Activated naive CD8-positive, alpha-beta T cell treated with anti-CD3 and anti-CD28 coated beads for 36 hours (primary cell): ENCODE measurements at regions not wholly inside any gene's neighbourhood (a gene's known extent, or its start where the extent isn't known, plus 50 kb on each side); places are given as distances from the start of the nearest gene placed in this dataset.

Experiments
- DNase-seq: peaks from one replicate; pipeline ENCODE4 v3.0.0; 2021
- H3K27ac Mint-ChIP-seq: one replicate; pipeline ENCODE4 v1.8.0; 2022; ENCODE audit warnings: mild to moderate bottlenecking, moderate library complexity, mixed read lengths
- H3K27me3 Mint-ChIP-seq: one replicate; pipeline ENCODE4 v1.8.0; 2022; ENCODE audit warnings: mild to moderate bottlenecking, mixed read lengths
- H3K36me3 Mint-ChIP-seq: one replicate; pipeline ENCODE4 v1.8.0; 2021; ENCODE audit warnings: mild to moderate bottlenecking, mixed read lengths
- H3K4me1 Mint-ChIP-seq: one replicate; pipeline ENCODE4 v1.8.0; 2021; ENCODE audit warnings: mixed read lengths
- H3K4me3 Mint-ChIP-seq: one replicate; pipeline ENCODE4 v1.8.0; 2022; ENCODE audit warnings: mild to moderate bottlenecking, moderate library complexity, mixed read lengths
- H3K9me3 Mint-ChIP-seq: one replicate; pipeline ENCODE4 v1.8.0; 2022; ENCODE audit warnings: mixed read lengths

DNA sequence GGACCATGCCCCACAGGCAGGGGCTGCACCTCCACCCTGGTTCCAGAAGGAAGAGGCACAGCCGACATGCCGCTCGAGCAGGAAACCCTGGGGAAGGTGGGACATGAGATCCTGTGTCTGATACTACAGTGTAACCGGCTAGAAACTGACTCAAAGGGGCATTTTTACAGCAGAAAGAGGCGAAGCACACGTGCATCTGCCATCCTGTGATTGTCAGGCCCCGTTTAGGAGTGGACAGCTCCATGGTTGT is 62.7 kb downstream of the SIK1 start:
- no peak overlapping the region for H3K4me3 Mint-ChIP-seq

DNA sequence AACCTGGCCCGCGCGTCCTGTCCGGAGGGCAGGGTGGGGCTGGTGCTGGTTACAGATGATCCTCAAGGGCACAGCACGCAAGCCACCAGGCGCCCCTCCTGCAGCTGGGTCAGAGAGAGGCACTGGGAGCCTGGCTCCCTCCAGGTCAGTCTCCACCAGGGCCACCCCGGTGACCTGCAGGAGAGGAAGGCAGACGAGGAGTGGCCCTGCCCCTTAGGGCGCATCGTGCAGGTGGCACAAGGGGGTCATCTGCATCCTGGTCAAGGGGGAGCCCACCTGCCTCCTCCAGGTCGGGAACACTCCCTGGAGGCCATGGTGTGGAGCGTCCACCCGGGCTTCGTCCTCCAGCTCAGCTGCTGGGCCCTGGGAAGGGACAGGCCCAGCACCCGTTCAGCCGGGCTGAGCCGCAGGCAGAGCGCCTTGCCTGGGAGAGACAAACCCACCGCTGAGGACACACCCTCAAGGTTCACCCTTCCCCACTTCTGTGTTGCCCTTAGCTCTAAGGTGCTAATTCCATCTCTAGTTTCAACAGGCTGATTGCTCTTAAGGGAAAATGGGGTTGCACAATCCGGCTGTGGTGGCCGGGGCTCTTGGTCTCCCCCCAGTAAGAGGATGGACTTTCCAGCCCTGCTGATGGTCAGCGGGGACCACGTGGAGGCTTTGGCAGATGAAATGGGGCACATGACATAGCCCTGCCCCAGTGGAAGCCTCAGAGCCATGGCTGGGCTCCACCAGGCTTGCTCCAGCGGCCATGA is 63.2 kb downstream of the SIK1 start:
- no peak overlapping the region for H3K4me3 Mint-ChIP-seq
- no peaks in the 10 kb centered on the region for H3K9me3 Mint-ChIP-seq
- no peak overlapping the region for H3K27ac Mint-ChIP-seq
- H3K36me3 Mint-ChIP-seq, result peaks cover 4% of the 10 kb centered on the region
- H3K27me3 Mint-ChIP-seq, result no peaks in the 10 kb centered on the region
- no peak for DNase-seq
- H3K4me1 Mint-ChIP-seq, result peaks cover 25% of the 10 kb centered on the region

More for the DNA sequence above, 62.7 kb downstream of the SIK1 start:
- no peak for DNase-seq
- Mint-ChIP-seq H3K9me3 (no peaks in the 10 kb centered on the region), H3K27ac (no peak overlapping the region), H3K27me3 (no peaks in the 10 kb centered on the region), H3K36me3 (peaks cover 4% of the 10 kb centered on the region), H3K4me1 (peaks cover 25% of the 10 kb centered on the region)

DNA sequence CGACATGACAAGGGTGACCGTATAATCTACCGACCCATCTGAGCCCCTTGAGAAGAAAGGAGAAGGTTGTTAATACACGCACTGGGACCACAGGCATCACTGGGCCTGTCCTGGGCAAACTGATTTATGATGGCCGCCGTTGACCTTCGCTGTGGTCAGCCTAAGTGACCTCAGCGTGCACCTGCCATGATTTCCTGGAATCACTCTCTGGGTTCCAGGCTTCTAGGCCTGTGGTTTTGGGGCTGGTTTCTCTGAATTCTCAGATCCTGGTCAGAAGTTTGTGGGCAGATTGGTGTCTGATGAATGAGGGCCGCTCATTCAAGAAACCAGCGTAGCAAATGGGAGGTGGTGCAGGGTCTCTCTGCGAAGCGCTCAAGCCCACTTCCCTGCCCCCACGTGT is 64.0 kb downstream of the SIK1 start:
- Mint-ChIP-seq H3K27me3 (no peaks in the 10 kb centered on the region), H3K9me3 (no peaks in the 10 kb centered on the region), H3K4me1 (peaks cover 25% of the 10 kb centered on the region), H3K27ac (peak overlapping the region; percentile 92), H3K4me3 (peak overlapping the region; percentile 79), H3K36me3 (peaks cover 4% of the 10 kb centered on the region)
- DNase-seq, result peak; percentile 39

DNA sequence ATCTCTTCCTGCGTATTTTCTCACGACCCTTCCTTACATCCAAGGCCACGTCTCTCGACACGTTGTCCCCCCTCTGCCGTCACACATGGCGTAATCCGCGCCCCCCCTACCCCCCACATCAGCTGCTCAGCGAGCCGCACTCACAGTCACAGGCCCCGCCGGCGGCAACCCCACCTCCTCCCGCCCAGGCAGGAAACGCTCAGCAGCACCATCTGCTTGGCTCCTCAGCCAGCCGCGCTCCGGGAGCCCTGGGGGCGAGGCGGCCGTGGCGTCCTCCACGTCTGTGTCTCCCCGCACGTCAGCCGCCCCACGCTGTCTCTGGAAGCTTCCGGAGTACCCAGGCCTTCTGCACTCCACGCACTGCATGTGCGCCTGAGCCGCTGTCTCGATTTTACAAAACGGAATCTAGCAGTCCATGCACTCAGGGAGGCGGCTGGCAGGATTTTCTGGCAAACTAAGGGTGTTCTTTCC is 64.6 kb downstream of the SIK1 start:
- DNase-seq, result peak; percentile 83
- peak overlapping the region; percentile 79 for H3K4me3 Mint-ChIP-seq
- H3K27ac Mint-ChIP-seq, result peak overlapping the region; percentile 92
- H3K27me3 Mint-ChIP-seq, result no peaks in the 10 kb centered on the region
- peaks cover 4% of the 10 kb centered on the region for H3K36me3 Mint-ChIP-seq
- peaks cover 25% of the 10 kb centered on the region for H3K4me1 Mint-ChIP-seq
- no peaks in the 10 kb centered on the region for H3K9me3 Mint-ChIP-seq

DNA sequence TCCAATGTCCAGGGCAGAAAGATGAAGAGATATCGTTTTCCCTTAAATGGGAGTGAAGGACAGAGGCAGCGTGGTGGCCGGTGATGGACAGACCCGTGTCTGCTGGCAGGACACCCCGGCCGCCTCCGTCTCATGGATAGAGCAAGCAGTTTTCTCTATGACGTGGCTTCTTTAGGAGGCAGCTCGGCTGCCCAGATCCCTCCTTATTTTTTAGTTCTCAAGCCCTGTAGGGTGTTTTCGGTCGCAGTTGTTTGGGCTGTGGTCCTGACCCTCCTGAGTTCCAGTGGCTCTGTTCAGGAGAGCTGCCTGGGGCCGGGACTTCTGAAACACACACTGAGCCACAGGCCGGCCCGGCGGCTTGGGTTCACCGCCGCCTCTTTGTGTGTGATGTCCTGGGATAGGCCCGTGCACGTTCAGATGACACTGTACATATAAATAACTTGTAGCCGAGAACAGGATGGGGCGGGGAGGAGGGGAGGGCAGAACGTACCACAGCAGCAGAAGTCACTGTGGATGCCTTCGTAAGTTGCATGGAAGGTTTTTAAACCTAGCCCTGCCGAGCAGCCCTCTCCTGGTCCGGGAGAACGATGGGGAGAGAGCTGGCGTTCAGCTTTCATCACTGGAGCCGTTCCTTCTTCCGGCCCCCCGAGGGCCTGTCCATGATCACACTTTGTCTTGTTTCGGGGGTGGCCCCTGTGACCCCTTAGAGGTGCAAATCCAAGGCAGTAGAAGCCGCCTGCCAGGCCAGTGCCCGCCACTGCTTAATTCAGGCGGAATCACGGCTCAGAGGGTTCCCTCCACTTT is 65.2 kb downstream of the SIK1 start:
- no peaks in the 10 kb centered on the region for H3K9me3 Mint-ChIP-seq
- peak overlapping the region; percentile 79 for H3K4me3 Mint-ChIP-seq
- peaks cover 4% of the 10 kb centered on the region for H3K36me3 Mint-ChIP-seq
- H3K4me1 Mint-ChIP-seq, result peaks cover 25% of the 10 kb centered on the region
- DNase-seq, result peak; percentile 35
- H3K27ac Mint-ChIP-seq, result peak overlapping the region; percentile 92
- H3K27me3 Mint-ChIP-seq, result no peaks in the 10 kb centered on the region

DNA sequence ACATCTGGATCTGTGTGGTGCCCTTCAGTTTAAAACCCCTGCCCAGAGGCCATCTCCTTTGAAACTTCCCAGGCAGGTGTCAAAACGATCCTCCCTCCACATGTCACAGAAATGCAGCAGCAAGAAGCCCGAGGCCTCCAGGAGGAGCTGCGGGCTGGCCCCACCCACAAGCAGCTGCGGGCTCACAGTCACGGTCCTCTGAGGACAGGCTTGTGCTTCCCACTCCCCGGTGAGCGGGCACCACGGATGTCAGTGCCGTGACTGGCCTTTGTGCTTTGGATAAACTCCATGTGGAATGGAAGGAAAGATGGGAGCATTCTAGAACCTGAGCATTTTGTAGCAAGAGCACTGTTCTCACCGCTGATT is 65.8 kb downstream of the SIK1 start:
- Mint-ChIP-seq H3K36me3 (peaks cover 4% of the 10 kb centered on the region), H3K27me3 (no peaks in the 10 kb centered on the region), H3K4me1 (peaks cover 25% of the 10 kb centered on the region), H3K9me3 (no peaks in the 10 kb centered on the region), H3K27ac (peak overlapping the region; percentile 92), H3K4me3 (peak overlapping the region; percentile 79)
- DNase-seq, result peak; percentile 29

DNA sequence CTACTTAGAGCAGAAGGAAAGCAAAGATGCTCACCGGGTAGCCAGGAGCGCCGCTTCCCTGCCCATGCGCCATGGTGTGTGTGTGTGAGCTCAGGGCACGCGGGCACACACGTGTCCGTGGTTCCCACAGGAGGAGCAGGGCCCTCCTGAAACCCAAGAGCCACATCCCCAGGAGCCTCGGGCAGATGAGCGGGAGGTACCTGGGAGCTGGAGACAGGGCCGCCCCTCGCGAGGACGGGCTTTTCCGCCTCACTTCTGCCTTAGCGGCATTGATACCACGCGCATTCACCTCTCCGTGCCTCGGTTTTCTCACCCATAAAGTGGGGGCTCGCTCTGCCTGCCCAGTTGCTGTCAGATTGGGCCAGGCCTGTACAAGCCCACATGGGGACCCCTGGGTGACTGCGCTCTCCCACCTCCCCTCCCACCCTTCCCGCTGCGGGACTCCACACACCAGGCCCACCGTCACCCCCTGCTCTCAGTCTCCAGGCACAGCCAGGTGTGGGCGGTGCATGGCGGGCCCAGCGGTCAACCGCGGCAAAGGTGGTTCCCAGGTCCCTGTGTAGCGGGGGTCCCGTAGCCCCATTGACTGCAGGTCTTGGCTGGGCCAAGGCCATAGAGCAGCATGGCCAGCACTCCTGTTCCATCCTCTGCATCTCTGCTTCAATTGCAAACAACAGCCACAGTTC is 66.3 kb downstream of the SIK1 start:
- Mint-ChIP-seq H3K4me3 (peak overlapping the region; percentile 79), H3K9me3 (no peaks in the 10 kb centered on the region), H3K27ac (peak overlapping the region; percentile 92), H3K36me3 (peaks cover 4% of the 10 kb centered on the region), H3K4me1 (peaks cover 25% of the 10 kb centered on the region), H3K27me3 (no peaks in the 10 kb centered on the region)
- no peak for DNase-seq

DNA sequence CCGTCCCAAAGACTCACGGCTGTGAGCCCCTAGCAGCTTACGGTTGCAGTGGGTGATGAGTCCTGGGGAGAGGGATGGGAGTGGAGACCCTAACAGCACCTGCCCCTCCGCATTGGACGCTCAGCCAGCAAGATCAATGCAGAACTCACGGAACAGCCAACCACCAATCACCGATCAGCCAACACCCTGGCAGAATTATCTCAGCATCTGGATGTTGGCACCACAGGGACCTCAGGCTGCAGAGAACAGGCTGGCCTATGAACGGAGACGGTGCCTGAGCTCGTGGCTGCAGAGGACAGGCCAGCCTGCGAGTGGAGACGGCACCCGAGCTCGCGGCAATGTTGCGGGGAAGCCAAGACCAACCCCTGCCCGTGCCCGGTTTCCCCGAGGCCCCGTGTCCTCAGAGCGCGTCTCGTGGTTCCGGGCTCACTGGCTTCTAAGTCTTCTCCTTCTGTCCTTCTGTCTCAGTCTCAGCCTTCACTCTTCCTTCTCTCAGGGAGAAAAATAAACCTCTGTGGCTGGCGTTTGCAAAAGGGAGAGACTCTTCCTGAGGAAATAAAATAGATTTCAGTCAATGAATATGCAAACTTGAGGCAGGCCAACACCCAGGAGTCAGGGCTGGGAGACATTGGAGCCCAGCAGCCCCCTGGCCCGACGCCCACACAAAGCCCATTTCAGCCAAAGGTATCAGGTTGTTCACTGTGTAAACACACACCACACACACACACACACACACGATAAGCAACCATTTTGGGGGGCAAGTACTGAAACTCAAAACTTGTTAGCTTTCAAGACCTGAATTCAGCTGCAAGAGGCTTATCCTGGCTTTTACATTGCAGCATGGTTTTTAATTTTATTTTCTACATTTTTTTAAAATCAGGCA is 67.8 kb downstream of the SIK1 start:
- Mint-ChIP-seq H3K36me3 (peaks cover 4% of the 10 kb centered on the region), H3K27ac (no peak overlapping the region), H3K27me3 (no peaks in the 10 kb centered on the region), H3K4me1 (peaks cover 25% of the 10 kb centered on the region), H3K4me3 (no peak overlapping the region), H3K9me3 (no peaks in the 10 kb centered on the region)
- DNase-seq, result no peak

DNA sequence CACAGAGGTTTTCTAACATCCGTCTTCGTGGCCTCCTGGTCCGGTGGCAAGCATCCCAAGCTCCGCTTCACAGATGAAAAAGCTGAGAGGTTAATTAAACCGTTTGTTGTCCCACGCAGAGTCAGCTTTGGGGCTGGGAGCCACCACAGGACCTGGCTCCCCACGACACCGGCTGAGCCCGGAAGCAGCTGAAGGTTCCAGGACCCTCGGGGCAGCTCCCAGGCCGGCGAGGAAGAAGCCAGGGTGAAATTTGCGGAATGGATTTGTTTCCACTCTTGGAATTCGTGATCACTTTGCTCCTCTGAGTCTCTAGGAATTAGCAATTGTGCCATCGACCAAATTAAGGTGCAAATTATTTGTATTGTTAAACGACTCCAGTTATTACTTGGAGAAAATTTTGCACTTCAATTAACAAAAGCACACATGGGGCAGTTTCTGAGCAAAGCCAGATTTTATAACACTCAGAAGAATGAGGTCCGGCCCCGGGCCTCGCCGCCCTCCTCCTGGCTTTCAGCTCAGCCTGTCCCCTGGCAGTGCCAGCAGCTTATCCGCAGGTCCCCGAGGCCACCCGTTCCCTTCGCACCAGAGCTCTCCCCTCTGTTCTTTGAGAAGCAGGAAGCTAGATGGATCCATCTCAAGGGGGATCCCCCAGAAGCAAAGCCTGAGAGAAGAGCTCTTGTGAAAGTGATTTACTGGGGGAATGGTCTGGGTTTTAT is 69.1 kb downstream of the SIK1 start:
- H3K9me3 Mint-ChIP-seq, result no peaks in the 10 kb centered on the region
- H3K36me3 Mint-ChIP-seq, result peaks cover 6% of the 10 kb centered on the region
- no peaks in the 10 kb centered on the region for H3K27me3 Mint-ChIP-seq
- DNase-seq, result no peak
- H3K4me3 Mint-ChIP-seq, result no peak overlapping the region
- H3K4me1 Mint-ChIP-seq, result peaks cover 23% of the 10 kb centered on the region
- H3K27ac Mint-ChIP-seq, result peak overlapping the region; percentile 38

DNA sequence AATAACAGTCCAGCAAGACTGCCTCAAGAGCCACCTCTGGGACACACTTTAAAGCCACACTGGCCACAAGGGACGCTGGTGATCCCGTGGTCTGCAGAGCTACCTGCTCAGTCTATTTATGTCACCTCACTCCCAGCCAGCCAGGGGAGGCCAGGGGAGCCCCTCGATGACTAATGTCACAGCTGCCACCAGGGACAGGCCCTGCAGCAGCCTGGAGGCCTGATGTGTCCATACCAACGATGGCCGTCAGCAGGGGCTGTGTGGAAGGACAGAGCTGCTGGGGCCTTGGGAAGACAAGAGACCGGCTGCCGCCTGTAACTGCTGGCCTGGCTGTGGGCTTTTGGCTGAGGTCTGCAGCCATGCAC is 71.0 kb downstream of the SIK1 start:
- Mint-ChIP-seq H3K27ac (no peak overlapping the region), H3K4me3 (no peak overlapping the region), H3K36me3 (peaks cover 2% of the 10 kb centered on the region), H3K27me3 (no peaks in the 10 kb centered on the region), H3K9me3 (no peaks in the 10 kb centered on the region), H3K4me1 (peaks cover 8% of the 10 kb centered on the region)
- peak; percentile 30 for DNase-seq

DNA sequence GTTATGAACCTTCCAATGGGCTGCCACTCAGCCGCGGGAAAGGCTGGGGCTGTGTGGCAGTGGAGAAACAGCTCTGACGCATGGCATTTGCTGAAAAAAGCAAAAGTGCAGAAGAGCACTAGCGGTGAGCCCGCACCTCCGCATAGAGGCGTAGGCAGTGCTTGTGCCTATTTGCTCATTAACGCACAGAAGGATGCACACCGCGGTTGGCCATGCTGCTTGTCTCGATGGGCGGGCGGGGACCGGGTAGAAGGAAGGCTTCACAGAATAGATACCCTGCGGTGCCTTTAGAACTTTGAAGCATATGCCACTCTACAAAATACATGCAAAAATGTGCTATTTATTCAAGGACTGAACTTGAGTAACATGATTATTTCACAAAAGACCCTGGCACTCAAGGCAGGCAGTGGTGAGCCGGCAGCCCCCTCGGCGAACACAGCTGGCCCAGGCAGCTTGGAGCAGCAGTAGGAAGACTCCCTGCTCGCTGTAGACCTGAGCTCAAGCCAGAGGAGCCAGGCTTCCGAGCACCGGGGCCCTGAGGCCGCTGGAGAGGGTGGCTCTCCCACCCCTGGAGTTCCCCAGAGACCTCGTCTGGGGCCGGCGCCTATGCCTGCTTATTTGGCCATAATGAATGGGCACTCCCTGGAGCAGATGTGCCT is 71.5 kb downstream of the SIK1 start:
- no peaks in the 10 kb centered on the region for H3K27me3 Mint-ChIP-seq
- peaks cover 7% of the 10 kb centered on the region for H3K4me1 Mint-ChIP-seq
- H3K36me3 Mint-ChIP-seq, result peaks cover 1% of the 10 kb centered on the region
- no peaks in the 10 kb centered on the region for H3K9me3 Mint-ChIP-seq
- no peak for DNase-seq
- H3K27ac Mint-ChIP-seq, result no peak overlapping the region
- H3K4me3 Mint-ChIP-seq, result no peak overlapping the region

DNA sequence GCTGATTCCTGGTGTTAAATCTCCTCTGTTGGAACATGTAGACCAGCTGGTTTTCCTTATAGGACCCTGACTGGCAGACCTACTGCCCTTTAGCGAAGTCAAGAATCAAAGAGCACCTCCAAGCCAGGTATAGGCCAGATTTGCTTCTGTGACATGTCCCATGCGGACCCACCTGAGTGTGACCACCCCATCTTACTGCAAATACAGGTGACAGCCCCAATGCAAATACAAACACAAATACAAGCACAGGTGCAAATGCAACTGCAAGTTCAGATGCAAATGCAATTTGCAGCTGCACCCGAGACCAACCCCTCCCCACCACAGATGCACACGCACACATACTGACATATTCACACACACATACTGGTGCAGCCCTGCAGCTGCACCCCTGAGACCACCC is 72.3 kb downstream of the SIK1 start:
- Mint-ChIP-seq H3K27ac (peak overlapping the region; percentile 43), H3K36me3 (peaks cover 1% of the 10 kb centered on the region), H3K9me3 (no peaks in the 10 kb centered on the region), H3K4me1 (peaks cover 7% of the 10 kb centered on the region), H3K4me3 (no peak overlapping the region), H3K27me3 (no peaks in the 10 kb centered on the region)
- no peak for DNase-seq

DNA sequence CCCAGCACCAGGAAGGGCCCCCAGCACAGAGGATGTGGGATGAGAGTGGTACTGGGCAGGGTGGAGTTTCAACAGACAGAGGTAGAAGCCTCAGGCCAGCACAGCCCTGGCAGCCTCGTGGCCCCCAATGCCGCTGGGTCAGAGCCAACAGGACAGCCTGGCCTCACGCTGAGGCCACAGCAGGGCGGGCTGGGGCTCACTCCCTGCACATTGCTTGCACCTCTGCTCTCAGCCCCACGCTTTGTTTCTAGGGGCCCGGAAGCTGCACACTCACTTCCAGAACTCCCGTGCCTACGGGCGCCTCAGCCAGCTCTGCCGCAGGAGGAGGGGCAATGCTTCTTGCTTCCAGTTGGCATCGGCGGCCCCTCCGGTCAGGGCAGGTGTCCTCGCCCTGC is 72.9 kb downstream of the SIK1 start:
- H3K9me3 Mint-ChIP-seq, result no peaks in the 10 kb centered on the region
- DNase-seq, result no peak
- peaks cover 1% of the 10 kb centered on the region for H3K36me3 Mint-ChIP-seq
- H3K27me3 Mint-ChIP-seq, result no peaks in the 10 kb centered on the region
- H3K27ac Mint-ChIP-seq, result peak overlapping the region; percentile 95
- H3K4me3 Mint-ChIP-seq, result no peak overlapping the region
- H3K4me1 Mint-ChIP-seq, result peaks cover 7% of the 10 kb centered on the region
